ENCODE measurements at regions not wholly inside any gene's neighbourhood (a gene's known extent, or its start where the extent isn't known, plus 50 kb on each side); places are given as distances from the start of the nearest gene placed in this dataset.

DNA sequence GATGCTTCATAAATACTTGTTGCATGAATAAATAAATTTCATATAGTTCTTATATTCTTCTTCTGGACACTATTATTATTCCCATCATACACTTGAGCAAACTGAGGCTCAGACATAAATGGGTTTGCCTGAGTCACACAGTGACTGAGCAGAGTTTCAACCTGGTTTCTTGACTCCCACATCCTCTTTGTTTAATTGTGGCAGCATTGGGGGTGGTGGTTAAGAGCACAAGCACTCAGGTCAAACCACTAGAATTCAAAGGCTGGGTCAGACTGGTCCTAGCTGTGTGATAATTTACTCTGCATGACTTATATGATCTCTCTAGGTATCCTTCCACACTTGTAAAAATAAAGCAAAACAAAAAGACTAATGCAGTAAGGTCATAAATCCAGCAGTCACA, 274.9 kb upstream of the SRRM4 start:
- no peak for DNase-seq

- no peak for DNase-seq
Observed at GRCh38 chr12:118709946-118710345, 271.4 kb upstream of the SRRM4 start.

- DNase-seq, result no peak
Observed at GRCh38 chr12:118711185-118711584, 270.2 kb upstream of the SRRM4 start.

DNA sequence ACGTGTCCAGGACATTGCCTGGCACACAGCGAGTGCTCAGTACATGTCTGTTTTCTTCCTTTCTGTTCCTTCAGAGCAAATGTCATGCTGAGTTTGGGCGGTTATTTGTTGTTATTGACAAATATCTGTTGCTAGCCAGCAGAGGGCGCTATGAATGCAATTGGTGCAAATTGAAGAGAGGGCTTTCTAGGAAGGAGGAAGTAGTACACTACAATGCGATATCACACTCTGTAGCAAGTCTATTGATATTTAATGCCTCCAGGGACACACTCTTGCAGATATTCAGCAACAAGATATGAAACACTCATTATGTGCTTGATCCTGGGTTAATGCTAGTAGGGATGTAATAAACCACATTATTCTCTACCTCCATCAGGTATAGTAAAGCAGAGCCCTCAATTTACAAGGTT, 267.3 kb upstream of the SRRM4 start:
- peak; percentile 14 for DNase-seq

DNA sequence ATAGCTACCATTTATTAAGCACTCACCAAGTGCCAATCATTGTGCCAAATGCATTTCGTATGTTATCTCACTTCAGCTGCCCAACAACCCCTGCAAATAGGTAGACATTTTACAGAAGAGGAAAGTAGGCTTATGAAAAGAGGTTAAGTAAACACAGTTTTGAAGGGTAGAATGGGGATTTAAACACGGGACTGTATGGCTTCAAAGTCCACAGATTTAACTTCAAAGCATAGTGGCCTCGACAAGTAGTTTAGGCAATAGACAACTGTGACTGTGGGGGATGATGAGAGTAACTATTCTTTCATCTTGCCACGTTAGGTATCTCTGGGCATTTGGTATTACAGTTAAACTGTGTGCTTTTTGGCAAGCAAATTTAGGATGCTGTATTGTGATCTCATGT, 266.8 kb upstream of the SRRM4 start:
- no peak for DNase-seq

- no peak for DNase-seq
Observed at GRCh38 chr12:118715647-118716046, 265.7 kb upstream of the SRRM4 start.

DNA sequence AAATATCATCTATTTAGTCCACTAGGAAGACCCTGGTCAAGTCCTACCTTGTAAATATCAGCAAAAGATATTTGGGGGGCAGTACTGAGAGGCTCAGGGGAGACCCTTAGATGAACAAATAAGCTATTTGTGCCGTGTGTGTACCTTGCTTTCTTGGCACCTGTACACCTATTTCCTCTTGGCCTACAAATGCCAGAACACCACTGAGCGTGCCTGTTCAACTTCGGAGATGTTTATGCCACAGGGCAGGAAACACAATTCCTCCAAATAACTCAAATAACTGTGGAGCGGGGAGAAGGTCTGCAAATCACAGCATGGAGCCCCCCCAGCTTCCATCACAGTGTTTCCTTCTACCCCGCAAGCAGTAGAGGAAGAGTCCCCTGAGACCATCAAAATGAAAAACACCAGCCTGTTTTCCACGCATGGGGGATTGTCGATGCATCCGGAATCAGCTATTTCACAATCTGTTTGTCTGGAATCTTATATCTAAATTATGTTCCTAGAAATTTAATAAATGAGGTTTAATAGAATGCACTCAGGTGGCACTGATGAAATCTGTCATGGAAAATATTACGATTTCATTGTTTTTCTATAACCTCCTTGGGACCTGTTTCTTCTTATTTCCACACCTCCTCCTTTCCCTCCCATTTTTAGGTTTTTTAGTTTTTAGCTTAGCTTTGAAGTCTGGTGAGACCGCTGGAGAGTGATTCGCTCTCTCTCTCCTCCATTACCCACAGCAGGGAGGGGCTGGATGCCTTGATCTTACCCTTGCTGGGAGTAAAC, 254.0 kb upstream of the SRRM4 start:
- no peak for DNase-seq

GRCh38 chr12:118727979-118728366, 253.4 kb upstream of the SRRM4 start:
- no peak for DNase-seq

DNA sequence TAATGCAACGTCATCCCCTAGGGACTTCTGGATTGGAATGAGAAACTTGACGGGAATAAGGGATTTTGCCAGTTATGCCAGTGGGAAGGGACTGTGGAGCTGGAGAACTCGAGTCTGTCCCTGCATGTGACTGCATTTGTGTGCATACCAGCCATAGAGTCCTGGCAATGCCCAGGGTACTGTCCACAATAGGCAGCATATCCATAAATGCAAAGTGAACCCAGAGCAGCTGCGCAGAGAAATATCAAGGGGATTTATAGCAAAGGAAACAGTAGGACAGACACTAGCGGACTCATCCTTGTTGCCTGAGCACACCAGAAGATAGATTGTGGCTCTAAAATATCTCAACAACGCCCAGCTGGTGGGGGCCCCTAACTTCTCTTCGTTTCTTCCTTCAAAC, 247.1 kb upstream of the SRRM4 start:
- DNase-seq, result no peak

- no peak for DNase-seq
Observed at GRCh38 chr12:118737985-118738540, 243.3 kb upstream of the SRRM4 start.

DNA sequence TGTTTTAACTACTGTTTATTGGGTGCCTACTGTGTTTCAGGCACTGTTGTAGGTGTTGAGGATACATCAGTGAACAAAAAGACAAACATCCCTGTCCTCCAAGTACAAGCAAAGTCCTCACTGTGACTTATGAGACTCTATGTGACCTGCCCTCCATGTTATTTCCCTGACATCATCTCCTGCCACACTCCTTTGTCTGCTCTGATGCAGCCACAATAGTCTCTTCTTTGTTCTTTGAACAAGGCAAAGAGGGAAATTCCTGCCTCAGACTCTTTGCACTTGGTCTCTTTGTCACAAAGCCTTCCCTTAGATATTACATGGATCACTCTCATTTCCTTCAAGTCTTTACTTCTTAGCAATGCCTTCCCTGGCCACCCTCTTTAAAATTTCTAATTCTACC, 240.1 kb upstream of the SRRM4 start:
- no peak for DNase-seq

DNA sequence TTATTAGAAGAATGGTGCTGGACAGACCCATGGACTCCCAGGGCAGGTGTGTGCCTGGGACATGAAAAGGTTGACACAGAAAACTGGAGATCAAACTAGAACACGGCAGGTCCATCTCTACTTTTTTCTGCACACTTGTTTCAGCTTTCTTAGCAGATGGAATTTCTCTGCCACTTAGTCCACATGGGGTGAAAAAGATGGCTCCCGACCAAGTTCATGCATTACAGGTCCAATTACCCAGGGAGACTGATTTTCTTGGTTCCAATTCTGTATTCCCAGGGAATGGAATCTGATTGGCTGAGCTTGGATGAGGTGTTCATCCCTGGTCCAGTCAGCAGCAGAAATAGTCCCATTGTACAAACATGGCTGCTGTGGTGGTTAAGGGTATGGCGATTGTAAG, 238.9 kb upstream of the SRRM4 start:
- no peak for DNase-seq

DNA sequence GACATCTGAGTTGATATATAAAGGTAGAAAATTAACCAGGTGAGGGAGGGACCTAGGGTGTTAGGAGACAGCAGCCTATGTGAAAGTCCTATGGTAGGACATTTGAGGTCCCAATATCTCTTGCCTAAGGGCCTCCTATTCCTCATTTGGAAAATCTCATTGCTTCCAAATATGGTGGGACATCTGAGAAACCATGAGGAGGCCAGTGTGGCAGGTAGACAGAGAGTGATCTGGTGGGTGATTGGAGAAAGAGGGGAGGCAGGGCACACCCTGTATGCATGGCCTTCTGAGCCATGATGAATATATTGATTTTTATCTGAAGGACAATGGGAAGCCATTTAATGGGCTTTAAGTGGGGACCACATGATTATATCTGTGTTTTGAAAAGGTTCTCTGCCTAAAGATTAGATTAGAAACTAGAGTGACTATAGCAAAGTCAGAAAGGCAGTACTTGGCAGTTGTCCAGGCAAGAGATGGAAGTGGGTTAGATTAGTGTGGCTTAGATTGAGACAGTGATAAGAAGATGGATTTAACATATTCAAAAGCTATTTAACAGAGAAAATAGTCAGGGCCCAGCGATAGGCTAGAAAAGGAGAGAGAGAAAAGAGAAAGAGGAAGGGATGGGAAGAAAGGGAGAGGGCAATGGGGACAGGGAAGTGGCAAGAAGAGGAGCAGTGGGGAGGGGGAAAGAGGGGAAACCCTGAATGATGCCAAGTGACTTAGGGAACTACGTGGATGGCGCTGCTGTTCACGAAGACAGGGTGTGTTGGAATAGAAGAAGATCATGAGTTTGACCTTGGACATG, 237.2 kb upstream of the SRRM4 start:
- peak; percentile 35 for DNase-seq

DNA sequence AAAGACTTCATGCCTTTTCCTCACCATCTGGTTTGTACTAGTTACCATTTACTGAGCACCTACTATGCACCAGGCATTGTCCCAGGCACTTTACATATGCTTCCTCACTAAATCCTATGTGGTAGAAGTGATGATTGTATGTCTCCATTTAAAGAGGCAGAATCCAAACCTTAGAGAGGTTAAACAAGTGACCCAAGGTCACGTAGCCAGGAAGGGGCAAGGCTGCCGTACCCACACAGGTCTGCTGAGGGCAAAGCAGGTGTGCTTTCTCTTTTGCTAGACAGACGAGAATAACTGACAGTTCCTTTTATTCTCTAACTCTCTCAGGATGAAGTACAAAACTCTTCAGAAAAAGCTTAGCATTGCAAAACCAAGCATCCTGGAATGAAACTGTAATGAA, 235.2 kb upstream of the SRRM4 start:
- DNase-seq, result no peak

DNA sequence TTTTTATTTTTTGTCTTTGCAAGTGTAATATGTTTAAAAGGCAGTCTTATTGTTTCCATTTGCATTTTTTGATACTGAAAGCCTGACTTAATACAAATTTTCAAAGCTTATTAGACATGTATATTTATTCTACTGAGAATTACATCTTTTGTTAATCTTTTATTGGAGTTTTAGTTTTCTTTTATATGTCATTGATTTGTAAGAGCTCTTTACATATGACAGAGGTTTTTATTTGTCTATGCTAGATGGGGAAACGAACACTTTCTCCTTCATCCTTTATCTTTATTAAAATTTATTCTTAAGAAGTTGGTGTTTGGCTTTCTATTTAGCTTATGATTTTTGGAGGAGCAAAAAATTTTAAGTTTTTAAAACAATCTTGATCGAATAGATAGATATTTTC, 234.4 kb upstream of the SRRM4 start:
- no peak for DNase-seq

DNA sequence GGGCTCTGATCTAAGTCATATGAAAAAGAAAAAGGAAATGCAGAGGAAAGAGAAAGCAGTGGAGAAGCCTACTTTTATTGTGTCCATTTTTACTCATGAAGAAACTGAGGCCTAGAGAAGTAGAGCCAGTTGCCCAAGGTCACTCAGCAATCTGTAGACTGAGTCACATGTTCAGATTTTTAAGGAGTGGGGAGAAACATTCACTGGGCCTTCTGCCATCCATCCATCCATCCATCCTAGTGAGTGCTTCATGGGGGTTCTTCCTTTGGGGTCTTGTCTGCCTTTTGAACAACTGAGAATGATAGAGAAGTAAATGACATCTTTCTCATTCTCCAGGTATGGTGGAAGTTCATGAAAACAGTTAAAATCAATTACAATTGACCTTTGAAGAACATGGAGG, 233.6 kb upstream of the SRRM4 start:
- no peak for DNase-seq

DNA sequence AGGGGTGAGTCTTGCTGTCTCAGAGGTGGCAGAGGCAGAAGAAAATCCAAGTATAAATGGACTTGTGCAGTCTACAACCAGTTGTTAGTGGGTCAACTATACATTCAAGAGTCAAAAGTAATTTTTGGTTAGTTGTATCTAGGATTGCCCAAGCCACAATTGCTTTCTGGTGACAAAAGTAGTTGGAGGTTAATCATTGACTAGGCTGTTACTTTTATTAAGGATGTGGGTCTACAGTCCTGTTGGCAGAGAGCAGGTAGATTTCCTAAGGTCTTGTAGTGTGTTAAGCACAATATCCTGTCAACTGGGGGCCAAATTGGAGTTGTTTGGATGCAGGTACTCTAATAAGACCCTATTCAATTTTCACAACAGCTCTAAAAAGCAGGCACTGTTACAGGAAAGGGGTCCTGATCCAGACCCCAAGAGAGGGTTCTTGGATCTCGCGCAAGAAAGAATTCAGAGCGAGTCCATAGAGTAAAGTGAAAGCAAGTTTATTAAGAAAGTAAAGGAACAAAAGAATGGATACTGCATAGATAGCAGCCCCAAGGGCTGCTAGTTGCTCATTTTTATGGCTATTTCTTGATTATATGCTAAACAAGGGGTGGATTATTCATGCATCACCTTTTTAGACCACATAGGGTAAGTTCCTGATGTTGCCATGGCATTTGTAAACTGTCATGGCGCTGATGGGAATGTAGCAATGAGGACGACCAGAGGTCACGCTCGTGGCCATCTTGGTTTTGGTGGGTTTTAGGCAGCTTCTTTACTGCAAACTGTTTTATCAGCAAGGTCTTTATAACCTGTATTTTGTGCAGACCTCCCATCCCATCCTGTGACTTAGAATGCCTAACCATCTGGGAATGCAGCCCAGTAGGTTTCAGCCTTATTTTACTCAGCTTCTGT, 232.6 kb upstream of the SRRM4 start:
- no peak for DNase-seq

- no peak for DNase-seq
Observed at GRCh38 chr12:118749646-118750045, 231.7 kb upstream of the SRRM4 start.

- no peak for DNase-seq
Observed at GRCh38 chr12:118750666-118751065, 230.7 kb upstream of the SRRM4 start.

GRCh38 chr12:118751355-118751754, 230.0 kb upstream of the SRRM4 start:
- no peak for DNase-seq

- no peak for DNase-seq
Observed at GRCh38 chr12:118760623-118761022, 220.7 kb upstream of the SRRM4 start.

DNA sequence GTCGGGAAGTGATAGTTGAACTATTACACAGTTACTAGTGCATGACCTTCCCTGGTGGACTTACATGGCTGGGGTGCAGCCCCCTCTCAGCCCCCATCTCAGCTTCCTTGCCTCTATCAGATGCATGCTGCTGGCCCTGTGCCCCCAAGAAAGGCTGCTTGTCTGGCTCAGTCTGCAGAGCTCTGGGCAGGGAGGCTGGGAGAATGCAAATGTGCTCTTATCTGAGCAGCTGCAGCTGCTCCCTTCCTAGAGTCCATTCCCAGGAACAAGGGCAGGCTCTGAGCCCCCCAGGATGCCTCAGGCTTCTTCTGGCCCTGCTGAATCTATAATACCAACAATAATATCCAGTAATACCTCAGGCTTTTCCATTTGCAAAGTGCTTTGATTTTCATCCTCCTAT, 218.1 kb upstream of the SRRM4 start:
- no peak for DNase-seq

Data from NCI-H187 treated with DMSO at 0.1 percent for 48 hours (cell line).